Neural cell (in vitro differentiated cells): ENCODE measurements at regions not wholly inside any gene's neighbourhood (a gene's known extent, or its start where the extent isn't known, plus 50 kb on each side); places are given as distances from the start of the nearest gene placed in this dataset.
A peak's percentile ranks its signal among the peaks of the same experiment; 100 is the strongest.

ENCODE experiments used
- CTCF ChIP-seq: fragments of 450-650 bp; IDR thresholded peaks from 2 replicates; pipeline ENCODE4 v1.5.1; 2014; ENCODE audit warnings: antibody characterized with exemption, mild to moderate bottlenecking, moderate library complexity; ENCODE audit not compliant: poor library complexity, severe bottlenecking
- EP300 ChIP-seq: fragments of 450-650 bp; conservative IDR thresholded peaks from 2 replicates; pipeline ENCODE4 v1.6.1; 2014; ENCODE audit warnings: antibody characterized with exemption, mild to moderate bottlenecking, moderate library complexity; ENCODE audit not compliant: poor library complexity, severe bottlenecking
- EZH2 ChIP-seq: fragments of 200-600, 300-800 bp; shearing (Covaris generic), sonication (generic); IDR thresholded peaks from 2 replicates; pipeline ENCODE4 v1.6.1; 2014; ENCODE audit warnings: antibody characterized with exemption, low read length, borderline replicate concordance, mild to moderate bottlenecking; ENCODE audit not compliant: insufficient read depth, poor library complexity, severe bottlenecking
- MXI1 ChIP-seq: fragments of 450-650 bp; conservative IDR thresholded peaks from 2 replicates; pipeline ENCODE4 v1.6.1; 2014; ENCODE audit warnings: antibody characterized with exemption, mild to moderate bottlenecking; ENCODE audit not compliant: poor library complexity, severe bottlenecking
- POLR2AphosphoS5 ChIP-seq: IDR thresholded peaks from 2 replicates; pipeline ENCODE4 v1.6.1; 2012
- RAD21 ChIP-seq: fragments of 450-650 bp; conservative IDR thresholded peaks from 2 replicates; pipeline ENCODE4 v1.6.1; 2014; ENCODE audit warnings: antibody characterized with exemption, mild to moderate bottlenecking, moderate library complexity
- REST ChIP-seq: IDR thresholded peaks from 2 replicates; pipeline ENCODE4 v1.6.1; 2012; ENCODE audit warnings: borderline replicate concordance
- SMC3 ChIP-seq: fragments of 450-650 bp; conservative IDR thresholded peaks from 2 replicates; pipeline ENCODE4 v1.6.1; 2014; ENCODE audit warnings: antibody characterized with exemption, mild to moderate bottlenecking, moderate library complexity; ENCODE audit not compliant: poor library complexity

- TF ChIP-seq CTCF (no peak), SMC3 (no peak), REST (no peak), POLR2AphosphoS5 (peak; percentile 50), EZH2 (no peak), RAD21 (no peak), EP300 (peak; percentile 69), MXI1 (no peak)
Measured at GRCh38 chr4:135839712-135840111, 1638.1 kb upstream of the PABPC4L start.
